22Rv1 (cell line): ENCODE measurements at regions not wholly inside any gene's neighbourhood (a gene's known extent, or its start where the extent isn't known, plus 50 kb on each side); places are given as distances from the start of the nearest gene placed in this dataset.

Source experiments
- CTCF ChIP-seq: fragments of 450-650 bp; IDR thresholded peaks from 2 replicates; pipeline ENCODE4 v1.5.1; 2017; ENCODE audit warnings: mild to moderate bottlenecking
- ZFX ChIP-seq: fragments of 450-650 bp; IDR thresholded peaks from 2 replicates; pipeline ENCODE4 v1.6.1; 2017; ENCODE audit warnings: antibody characterized with exemption, borderline replicate concordance

- TF ChIP-seq CTCF, result no peak
- no peak for TF ChIP-seq ZFX
Observed at GRCh38 chr6:94278146-94278545, 858.8 kb upstream of the EPHA7 start.
